Vagina (tissue), 2 donors: ENCODE measurements at regions not wholly inside any gene's neighbourhood (a gene's known extent, or its start where the extent isn't known, plus 50 kb on each side); places are given as distances from the start of the nearest gene placed in this dataset.

Experiments
- DNase-seq, 2 donors: peaks; one replicate each; pipeline ENCODE4 v3.0.0-alpha.2; 2017; ENCODE audit errors: extremely low spot score in 2 of 2
- H3K27ac ChIP-seq: fragments of 200-600 bp; sonication (generic); one replicate; pipeline ENCODE4 v1.5.1; 2019
- H3K27me3 ChIP-seq: fragments of 200-600 bp; sonication (generic); one replicate; pipeline ENCODE4 v1.5.1; 2019
- H3K36me3 ChIP-seq, 2 donors: fragments of 200-600 bp; sonication (generic); one replicate each; pipeline ENCODE4 v1.5.1; 2017 to 2019
- H3K4me1 ChIP-seq: fragments of 200-600 bp; sonication (generic); one replicate; pipeline ENCODE4 v1.5.1; 2019
- H3K4me3 ChIP-seq, 2 donors: fragments of 200-600 bp; sonication (generic); 1 replicate in 1 of 2; 2 replicates in 1 of 2; pipeline ENCODE4 v1.5.1; 2016 to 2019
- H3K9me3 ChIP-seq: fragments of 200-600 bp; sonication (generic); one replicate; pipeline ENCODE4 v1.5.1; 2019
- POLR2A ChIP-seq, 2 donors: fragments of 450-650 bp; IDR thresholded peaks; one replicate each; pipeline ENCODE4 v1.6.1; 2017; ENCODE audit warnings: antibody characterized with exemption in 2 of 2, mild to moderate bottlenecking in 2 of 2, moderate library complexity in 2 of 2
- POLR2AphosphoS5 ChIP-seq, 2 donors: sonication (generic); formaldehyde crosslinking; IDR thresholded peaks; one replicate each; pipeline ENCODE4 v1.9.0; 2017; ENCODE audit warnings: antibody characterized with exemption in 2 of 2, mild to moderate bottlenecking in 2 of 2, low read depth in 1 of 2; ENCODE audit not compliant: insufficient read depth in 1 of 2
- intact Hi-C: fragments of 100-400 bp; cut with DNase I; formaldehyde crosslinking; loops from one replicate; pipeline ENCODE4 v1.15.1; 2023
- TF ChIP-seq, protein P1 (sequence below), 3 experiments: fragments of 450-650 bp in 2 of 3; fragments of 200-600 bp in 1 of 3; sonication (generic) in 1 of 3; IDR thresholded peaks; one replicate each; pipeline ENCODE4 v1.5.1; 2017 to 2019; ENCODE audit warnings: antibody characterized with exemption in 3 of 3, mild to moderate bottlenecking in 2 of 3, moderate library complexity in 2 of 3

- Histone ChIP-seq H3K9me3 (no peaks in the 10 kb centered on the region), H3K4me3 (no peak overlapping the region), H3K27ac (no peak overlapping the region), H3K36me3 (no peaks in the 10 kb centered on the region), H3K27me3 (no peaks in the 10 kb centered on the region), H3K4me1 (no peaks in the 10 kb centered on the region)
- DNase-seq = no peak
- no peak for TF ChIP-seq POLR2AphosphoS5 (IDR thresholded peaks at IDR 0.05; ENCODE audit: insufficient read depth in 1 of 2, low read depth in 1 of 2)
- no peak for TF ChIP-seq POLR2A (IDR thresholded peaks at IDR 0.05)
- TF ChIP-seq, protein P1, sequence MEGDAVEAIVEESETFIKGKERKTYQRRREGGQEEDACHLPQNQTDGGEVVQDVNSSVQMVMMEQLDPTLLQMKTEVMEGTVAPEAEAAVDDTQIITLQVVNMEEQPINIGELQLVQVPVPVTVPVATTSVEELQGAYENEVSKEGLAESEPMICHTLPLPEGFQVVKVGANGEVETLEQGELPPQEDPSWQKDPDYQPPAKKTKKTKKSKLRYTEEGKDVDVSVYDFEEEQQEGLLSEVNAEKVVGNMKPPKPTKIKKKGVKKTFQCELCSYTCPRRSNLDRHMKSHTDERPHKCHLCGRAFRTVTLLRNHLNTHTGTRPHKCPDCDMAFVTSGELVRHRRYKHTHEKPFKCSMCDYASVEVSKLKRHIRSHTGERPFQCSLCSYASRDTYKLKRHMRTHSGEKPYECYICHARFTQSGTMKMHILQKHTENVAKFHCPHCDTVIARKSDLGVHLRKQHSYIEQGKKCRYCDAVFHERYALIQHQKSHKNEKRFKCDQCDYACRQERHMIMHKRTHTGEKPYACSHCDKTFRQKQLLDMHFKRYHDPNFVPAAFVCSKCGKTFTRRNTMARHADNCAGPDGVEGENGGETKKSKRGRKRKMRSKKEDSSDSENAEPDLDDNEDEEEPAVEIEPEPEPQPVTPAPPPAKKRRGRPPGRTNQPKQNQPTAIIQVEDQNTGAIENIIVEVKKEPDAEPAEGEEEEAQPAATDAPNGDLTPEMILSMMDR (IDR thresholded peaks at IDR 0.05) = no peak
- intact Hi-C loops = no loop called here
Observed at GRCh38 chr4:175341203-175341755, 423.1 kb downstream of the ADAM29 start.

DNA sequence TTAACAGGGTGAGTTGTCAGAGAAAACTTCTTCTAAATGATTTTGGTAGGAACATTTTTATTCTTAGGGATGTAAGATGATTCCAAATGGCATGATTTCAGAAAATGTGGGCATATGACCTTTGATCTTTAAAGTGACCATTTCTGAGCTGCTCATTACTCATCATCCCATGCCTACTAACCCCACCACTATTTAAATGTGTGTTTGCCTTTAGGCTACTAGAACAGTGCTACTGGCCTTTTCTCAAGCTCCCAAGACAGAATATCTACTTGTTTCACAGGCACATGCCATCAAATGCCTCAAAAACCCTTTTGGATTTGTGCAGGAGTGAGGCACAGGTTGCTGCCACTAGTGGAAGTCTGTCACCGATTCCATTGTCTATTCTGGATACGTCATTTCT is 428.2 kb downstream of the ADAM29 start:
- Histone ChIP-seq H3K9me3 (no peaks in the 10 kb centered on the region), H3K36me3 (no peaks in the 10 kb centered on the region), H3K27me3 (no peaks in the 10 kb centered on the region), H3K27ac (no peak overlapping the region), H3K4me3 (no peak overlapping the region), H3K4me1 (no peaks in the 10 kb centered on the region)
- TF ChIP-seq, protein P1 (IDR thresholded peaks at IDR 0.05) = no peak
- no peak for TF ChIP-seq POLR2AphosphoS5 (IDR thresholded peaks at IDR 0.05; ENCODE audit: insufficient read depth in 1 of 2, low read depth in 1 of 2)
- TF ChIP-seq POLR2A (IDR thresholded peaks at IDR 0.05) = no peak
- intact Hi-C loops = no loop called here
- DNase-seq = no peak

GRCh38 chr4:175350246-175350645 is 432.1 kb downstream of the ADAM29 start:
- no peak for DNase-seq
- Histone ChIP-seq H3K27me3 (no peaks in the 10 kb centered on the region), H3K27ac (no peak overlapping the region), H3K4me1 (no peaks in the 10 kb centered on the region), H3K9me3 (no peaks in the 10 kb centered on the region), H3K4me3 (no peak overlapping the region), H3K36me3 (no peaks in the 10 kb centered on the region)
- TF ChIP-seq POLR2AphosphoS5 (IDR thresholded peaks at IDR 0.05; ENCODE audit: insufficient read depth in 1 of 2, low read depth in 1 of 2) (no peak), POLR2A (IDR thresholded peaks at IDR 0.05) (no peak)
- TF ChIP-seq, protein P1 (IDR thresholded peaks at IDR 0.05) = no peak
- intact Hi-C loops = no loop called here

DNA sequence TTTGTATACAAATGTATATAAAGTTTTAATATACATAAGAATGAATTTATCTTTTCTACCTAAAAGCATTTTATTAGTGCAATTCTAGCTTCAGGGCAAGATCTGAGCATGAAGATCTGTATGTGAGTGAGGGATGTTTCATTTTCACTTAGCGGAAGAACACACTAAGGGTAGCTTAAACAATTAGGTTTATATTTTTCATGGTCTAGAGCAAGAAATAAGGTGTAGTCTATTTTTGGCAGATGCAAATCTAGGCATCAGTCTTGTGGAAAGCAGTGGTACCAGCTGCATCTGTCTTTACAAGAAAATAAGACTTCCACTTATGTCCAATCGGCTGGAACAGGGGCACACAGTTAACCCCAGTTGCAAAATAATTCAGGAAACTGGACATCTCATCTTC is 433.3 kb downstream of the ADAM29 start:
- no peaks in the 10 kb centered on the region for H3K27me3 ChIP-seq
- DNase-seq = no peak
- intact Hi-C loops = no loop called here
- H3K4me3 ChIP-seq = no peak overlapping the region
- H3K9me3 ChIP-seq = no peaks in the 10 kb centered on the region
- no peaks in the 10 kb centered on the region for H3K36me3 ChIP-seq
- no peak for TF ChIP-seq POLR2AphosphoS5 (IDR thresholded peaks at IDR 0.05; ENCODE audit: insufficient read depth in 1 of 2, low read depth in 1 of 2)
- TF ChIP-seq POLR2A (IDR thresholded peaks at IDR 0.05) = no peak
- TF ChIP-seq, protein P1 (IDR thresholded peaks at IDR 0.05) = no peak
- no peak overlapping the region for H3K27ac ChIP-seq
- no peaks in the 10 kb centered on the region for H3K4me1 ChIP-seq

GRCh38 chr4:175369087-175369486 is 443.0 kb downstream of the GPM6A start:
- no peak for DNase-seq
- TF ChIP-seq, protein P1 (IDR thresholded peaks at IDR 0.05) = no peak
- TF ChIP-seq POLR2A (IDR thresholded peaks at IDR 0.05) = no peak
- TF ChIP-seq POLR2AphosphoS5 (IDR thresholded peaks at IDR 0.05; ENCODE audit: insufficient read depth in 1 of 2, low read depth in 1 of 2) = no peak
- H3K9me3 ChIP-seq = no peaks in the 10 kb centered on the region
- H3K4me3 ChIP-seq = no peak overlapping the region
- no peaks in the 10 kb centered on the region for H3K4me1 ChIP-seq
- intact Hi-C loops = loop anchor here (5.0 kb wide), 1 partner anchor 822 kb away; no protein-coding TSS in a partner anchor
- H3K27me3 ChIP-seq = no peaks in the 10 kb centered on the region
- H3K27ac ChIP-seq = no peak overlapping the region
- H3K36me3 ChIP-seq = no peaks in the 10 kb centered on the region
